ENCODE measurements at regions not wholly inside any gene's neighbourhood (a gene's known extent, or its start where the extent isn't known, plus 50 kb on each side); places are given as distances from the start of the nearest gene placed in this dataset.

DNA sequence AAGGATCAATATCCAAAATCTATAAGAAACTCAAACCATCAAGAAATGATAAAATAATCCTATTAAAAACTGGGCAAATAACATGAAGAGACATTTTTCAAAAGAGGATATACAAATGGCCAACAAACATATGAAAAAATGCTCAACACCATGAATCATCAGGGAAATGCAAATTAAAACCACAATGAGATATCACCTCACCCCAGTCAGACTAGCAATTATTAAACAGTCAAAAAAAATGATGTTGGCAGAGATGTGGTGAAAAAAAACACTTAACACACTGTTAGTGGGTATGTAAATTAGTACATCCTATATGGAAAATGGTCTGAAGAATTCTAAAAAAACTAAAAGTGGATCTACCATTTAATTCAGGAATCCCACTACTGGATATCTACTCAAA lies 379.0 kb upstream of the SOX9 start:
- TF ChIP-seq, protein P1, sequence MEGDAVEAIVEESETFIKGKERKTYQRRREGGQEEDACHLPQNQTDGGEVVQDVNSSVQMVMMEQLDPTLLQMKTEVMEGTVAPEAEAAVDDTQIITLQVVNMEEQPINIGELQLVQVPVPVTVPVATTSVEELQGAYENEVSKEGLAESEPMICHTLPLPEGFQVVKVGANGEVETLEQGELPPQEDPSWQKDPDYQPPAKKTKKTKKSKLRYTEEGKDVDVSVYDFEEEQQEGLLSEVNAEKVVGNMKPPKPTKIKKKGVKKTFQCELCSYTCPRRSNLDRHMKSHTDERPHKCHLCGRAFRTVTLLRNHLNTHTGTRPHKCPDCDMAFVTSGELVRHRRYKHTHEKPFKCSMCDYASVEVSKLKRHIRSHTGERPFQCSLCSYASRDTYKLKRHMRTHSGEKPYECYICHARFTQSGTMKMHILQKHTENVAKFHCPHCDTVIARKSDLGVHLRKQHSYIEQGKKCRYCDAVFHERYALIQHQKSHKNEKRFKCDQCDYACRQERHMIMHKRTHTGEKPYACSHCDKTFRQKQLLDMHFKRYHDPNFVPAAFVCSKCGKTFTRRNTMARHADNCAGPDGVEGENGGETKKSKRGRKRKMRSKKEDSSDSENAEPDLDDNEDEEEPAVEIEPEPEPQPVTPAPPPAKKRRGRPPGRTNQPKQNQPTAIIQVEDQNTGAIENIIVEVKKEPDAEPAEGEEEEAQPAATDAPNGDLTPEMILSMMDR (IDR thresholded peaks at IDR 0.05), result no peak
- no peak for TF ChIP-seq POLR2A (IDR thresholded peaks at IDR 0.05)

Data from vagina (tissue), 2 donors.